Ascending aorta (tissue), 2 donors: ENCODE measurements at regions not wholly inside any gene's neighbourhood (a gene's known extent, or its start where the extent isn't known, plus 50 kb on each side); places are given as distances from the start of the nearest gene placed in this dataset.

Source experiments
- DNase-seq, 2 donors: peaks; one replicate each; pipeline ENCODE4 v3.0.0-alpha.2; 2019; ENCODE audit warnings: low spot score in 2 of 2
- H3K27ac ChIP-seq, 2 donors: fragments of 200-600 bp; sonication (generic); one replicate each; pipeline ENCODE4 v1.5.1; 2016 to 2017; ENCODE audit warnings: mild to moderate bottlenecking in 1 of 2
- H3K27me3 ChIP-seq: fragments of 200-600 bp; sonication (generic); one replicate; pipeline ENCODE4 v1.5.1; 2017
- H3K36me3 ChIP-seq, 2 donors: fragments of 200-600 bp; sonication (generic); one replicate each; pipeline ENCODE4 v1.5.1; 2016
- H3K4me1 ChIP-seq, 2 donors: fragments of 200-600 bp; sonication (generic); one replicate each; pipeline ENCODE4 v1.5.1; 2016 to 2017; ENCODE audit warnings: mild to moderate bottlenecking in 1 of 2
- H3K4me3 ChIP-seq, 2 donors: fragments of 200-600 bp; sonication (generic); one replicate each; pipeline ENCODE4 v1.5.1; 2016 to 2017; ENCODE audit warnings: mild to moderate bottlenecking in 1 of 2
- H3K9me3 ChIP-seq, 2 donors: fragments of 200-600 bp; sonication (generic); one replicate each; pipeline ENCODE4 v1.5.1; 2016
- CTCF ChIP-seq, 3 experiments: fragments of 200-600 bp in 2 of 3; fragments of 450-650 bp in 1 of 3; sonication (generic) in 2 of 3; IDR thresholded peaks; one replicate each; pipeline ENCODE4 v1.5.1; 2016 to 2019; ENCODE audit warnings: antibody characterized with exemption in 3 of 3, mild to moderate bottlenecking in 1 of 3, moderate library complexity in 1 of 3
- intact Hi-C: fragments of 100-400 bp; cut with DNase I; formaldehyde crosslinking; loops from one replicate; pipeline ENCODE4 v1.15.1; 2023

GRCh38 chr11:82089426-82089825 lies 644.2 kb downstream of the FAM181B start:
- intact Hi-C loops = no loop called here
- no peaks in the 10 kb centered on the region for H3K4me1 ChIP-seq
- no peaks in the 10 kb centered on the region for H3K36me3 ChIP-seq
- H3K27ac ChIP-seq = no peak overlapping the region
- H3K4me3 ChIP-seq = no peak overlapping the region
- no peak for DNase-seq
- TF ChIP-seq CTCF (IDR thresholded peaks at IDR 0.05) = no peak
- no peaks in the 10 kb centered on the region for H3K27me3 ChIP-seq
- no peaks in the 10 kb centered on the region for H3K9me3 ChIP-seq

GRCh38 chr11:82085493-82085892 lies 648.2 kb downstream of the FAM181B start:
- no peak overlapping the region for H3K4me3 ChIP-seq
- no peak overlapping the region for H3K27ac ChIP-seq
- no peaks in the 10 kb centered on the region for H3K27me3 ChIP-seq
- no peaks in the 10 kb centered on the region for H3K9me3 ChIP-seq
- no peaks in the 10 kb centered on the region for H3K4me1 ChIP-seq
- TF ChIP-seq CTCF (IDR thresholded peaks at IDR 0.05) = no peak
- H3K36me3 ChIP-seq = no peaks in the 10 kb centered on the region
- DNase-seq = no peak
- intact Hi-C loops = no loop called here

DNA sequence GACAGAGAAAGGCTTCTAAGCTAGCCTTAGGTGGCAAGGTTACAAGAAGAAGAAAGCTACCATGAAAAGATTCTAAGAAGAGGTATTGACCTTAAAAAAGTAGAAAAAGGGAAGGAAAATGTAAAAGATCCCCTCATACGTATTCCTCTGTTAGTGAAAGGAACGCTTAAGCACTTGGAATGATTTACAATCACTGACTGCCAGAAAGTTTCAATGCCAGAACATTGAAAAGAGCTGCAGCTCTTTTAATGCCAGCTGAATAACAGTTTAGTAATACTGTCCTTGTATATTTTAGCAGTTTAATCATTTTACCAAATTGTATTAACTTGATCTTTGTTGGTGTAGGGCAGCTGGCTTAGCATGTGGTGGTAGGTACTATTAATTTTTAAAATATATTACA lies 650.7 kb downstream of the FAM181B start:
- no peak overlapping the region for H3K4me3 ChIP-seq
- no peaks in the 10 kb centered on the region for H3K9me3 ChIP-seq
- no peak for DNase-seq
- no peaks in the 10 kb centered on the region for H3K27me3 ChIP-seq
- H3K4me1 ChIP-seq = no peaks in the 10 kb centered on the region
- H3K27ac ChIP-seq = no peak overlapping the region
- no peak for TF ChIP-seq CTCF (IDR thresholded peaks at IDR 0.05)
- no peaks in the 10 kb centered on the region for H3K36me3 ChIP-seq
- intact Hi-C loops = no loop called here

DNA sequence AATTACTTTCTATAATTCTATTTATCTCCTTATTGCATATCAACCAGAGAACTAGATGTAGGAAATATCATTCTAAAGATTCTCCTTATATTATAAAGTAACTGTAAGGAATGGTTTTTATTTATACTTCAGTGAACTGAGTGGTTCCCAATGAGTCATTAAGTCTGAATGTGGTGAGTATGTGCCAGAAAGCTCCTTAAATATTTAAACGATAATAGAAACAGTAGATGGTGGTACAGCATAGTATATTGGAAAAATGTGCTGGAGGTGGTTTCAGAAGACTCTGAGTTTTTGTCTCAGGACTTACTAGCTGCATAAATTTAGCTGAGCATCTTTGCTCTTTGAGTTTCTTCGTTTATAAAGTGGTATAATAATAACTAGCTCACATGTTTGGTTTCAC lies 653.5 kb downstream of the FAM181B start:
- no peak for DNase-seq
- TF ChIP-seq CTCF (IDR thresholded peaks at IDR 0.05) = no peak
- no peaks in the 10 kb centered on the region for H3K36me3 ChIP-seq
- intact Hi-C loops = no loop called here
- no peak overlapping the region for H3K27ac ChIP-seq
- no peaks in the 10 kb centered on the region for H3K4me1 ChIP-seq
- H3K4me3 ChIP-seq = no peak overlapping the region
- H3K27me3 ChIP-seq = no peaks in the 10 kb centered on the region
- H3K9me3 ChIP-seq = no peaks in the 10 kb centered on the region

DNA sequence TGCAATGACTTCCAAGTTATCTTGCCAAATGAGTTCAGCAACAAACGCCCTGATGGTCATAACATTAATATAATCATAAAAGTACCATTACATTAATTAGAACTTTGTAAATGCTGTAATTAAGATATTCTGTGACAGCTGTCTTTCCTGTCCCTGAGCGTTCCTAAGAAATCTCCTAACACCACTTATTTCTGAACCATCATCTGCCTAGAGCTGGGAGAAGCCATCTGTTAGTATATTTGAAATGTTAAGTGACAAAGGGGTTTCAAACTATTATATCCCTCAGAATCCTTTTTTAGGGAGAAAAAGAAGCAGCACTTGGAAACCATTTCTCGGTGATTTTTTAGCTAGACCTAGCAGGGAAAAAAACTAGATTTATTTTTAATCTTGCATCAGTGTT lies 657.5 kb downstream of the FAM181B start:
- Histone ChIP-seq H3K27ac (no peak overlapping the region), H3K9me3 (no peaks in the 10 kb centered on the region), H3K36me3 (no peaks in the 10 kb centered on the region), H3K4me3 (no peak overlapping the region), H3K4me1 (no peaks in the 10 kb centered on the region), H3K27me3 (no peaks in the 10 kb centered on the region)
- no peak for DNase-seq
- intact Hi-C loops = no loop called here
- no peak for TF ChIP-seq CTCF (IDR thresholded peaks at IDR 0.05)

DNA sequence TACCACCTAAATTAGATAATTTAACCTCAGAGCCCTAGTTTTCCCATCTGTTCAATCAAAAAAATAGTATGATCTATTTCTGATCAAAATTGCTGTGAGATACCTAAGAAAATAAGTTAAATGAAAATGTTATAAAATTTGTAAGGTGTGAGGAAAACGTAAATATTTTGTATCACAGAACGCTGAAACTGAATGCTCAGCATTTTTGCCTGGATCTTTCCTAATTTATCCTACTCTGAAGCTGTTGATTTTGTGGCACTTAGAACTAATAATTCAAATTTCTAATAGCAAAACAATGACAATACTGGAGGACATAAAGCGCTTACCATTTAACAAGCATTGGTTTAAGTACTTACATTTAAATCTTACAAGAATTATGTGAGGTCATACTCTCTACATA lies 674.2 kb downstream of the FAM181B start:
- H3K36me3 ChIP-seq = no peaks in the 10 kb centered on the region
- no peaks in the 10 kb centered on the region for H3K9me3 ChIP-seq
- no peaks in the 10 kb centered on the region for H3K4me1 ChIP-seq
- no peak overlapping the region for H3K27ac ChIP-seq
- no peaks in the 10 kb centered on the region for H3K27me3 ChIP-seq
- H3K4me3 ChIP-seq = no peak overlapping the region
- intact Hi-C loops = no loop called here
- no peak for TF ChIP-seq CTCF (IDR thresholded peaks at IDR 0.05)
- no peak for DNase-seq
